ENCODE measurements at regions not wholly inside any gene's neighbourhood (a gene's known extent, or its start where the extent isn't known, plus 50 kb on each side); places are given as distances from the start of the nearest gene placed in this dataset.
"Not testable (repeated sequence)": the region's sequence is repeated elsewhere in the genome, so short reads cannot be mapped to it uniquely, and the experiment has no call there.

DNA sequence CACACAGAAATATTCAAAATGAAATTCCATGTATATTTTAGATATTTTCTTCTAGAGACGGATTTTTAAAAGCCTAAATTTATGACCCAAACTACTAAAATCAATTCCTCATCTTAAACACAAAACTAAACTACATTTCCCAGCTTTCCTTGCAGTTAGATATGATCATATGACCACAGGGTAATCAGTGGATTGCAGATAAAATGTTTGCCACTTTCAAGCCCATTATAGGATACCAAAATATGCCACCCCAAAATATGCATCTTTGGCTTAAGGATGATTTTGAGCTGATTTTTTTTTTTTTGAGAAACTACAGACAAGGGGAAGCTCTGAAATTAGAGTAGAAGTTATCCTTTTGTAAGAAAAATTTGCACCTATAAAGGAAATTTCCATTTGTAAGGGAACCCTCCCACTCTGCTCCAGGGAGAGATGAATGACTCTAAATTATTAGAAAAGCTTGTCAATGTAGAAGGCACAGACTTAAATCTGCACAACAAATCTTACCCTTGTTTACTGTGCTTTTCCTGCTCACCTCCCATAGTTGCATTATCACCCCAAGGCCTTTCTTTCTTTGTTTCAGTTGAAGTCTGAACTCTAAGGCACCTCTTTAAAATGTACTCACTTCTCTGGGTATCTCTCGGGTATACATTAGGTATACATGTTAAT lies 503.0 kb downstream of the PDHA2 start:
- no peak for DNase-seq

DNA sequence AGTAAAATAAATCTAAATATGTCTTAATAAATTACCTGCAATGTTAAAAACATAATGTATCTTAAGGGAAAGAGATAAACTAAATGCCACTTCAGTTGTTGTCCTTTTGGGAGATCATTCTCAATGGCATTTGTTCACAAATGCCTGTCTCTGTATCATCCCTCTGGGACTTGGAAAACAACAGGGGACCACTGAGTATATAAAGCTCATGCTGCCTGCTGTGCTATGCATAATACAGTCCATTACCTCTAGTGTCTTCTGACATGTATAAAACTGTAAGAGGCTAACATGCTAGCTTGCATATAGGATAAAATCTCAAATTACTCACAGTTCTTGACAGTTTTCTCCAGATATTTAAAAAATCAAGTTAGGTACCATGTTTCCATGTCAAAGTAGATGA lies 503.9 kb downstream of the PDHA2 start:
- DNase-seq: no peak

- DNase-seq: no peak
These were observed 507.7 kb downstream of the PDHA2 start for GRCh38 chr4:96347582-96347981.

DNA sequence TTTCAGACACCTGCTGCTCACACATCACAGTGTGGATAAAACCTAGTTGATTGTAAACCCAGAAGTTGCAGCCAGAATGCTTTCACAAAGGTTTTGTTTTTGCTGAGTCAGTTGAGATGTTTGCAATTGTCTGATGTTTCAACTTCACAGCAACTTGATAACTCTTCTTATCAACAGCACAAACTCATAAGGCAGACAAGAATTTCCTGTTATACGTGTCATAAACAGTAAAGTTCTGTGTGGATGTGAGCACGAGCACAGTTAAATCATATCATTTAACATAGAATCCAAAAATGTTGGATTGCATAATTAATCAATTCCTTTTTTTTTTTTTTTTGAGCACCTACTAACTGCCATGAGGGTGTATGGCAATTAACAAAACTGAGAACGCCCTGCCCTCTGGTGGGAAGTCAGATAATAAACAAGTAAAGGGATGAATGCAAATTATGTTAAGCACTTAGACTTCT lies 512.2 kb downstream of the PDHA2 start:
- peak; percentile 7 for DNase-seq

DNA sequence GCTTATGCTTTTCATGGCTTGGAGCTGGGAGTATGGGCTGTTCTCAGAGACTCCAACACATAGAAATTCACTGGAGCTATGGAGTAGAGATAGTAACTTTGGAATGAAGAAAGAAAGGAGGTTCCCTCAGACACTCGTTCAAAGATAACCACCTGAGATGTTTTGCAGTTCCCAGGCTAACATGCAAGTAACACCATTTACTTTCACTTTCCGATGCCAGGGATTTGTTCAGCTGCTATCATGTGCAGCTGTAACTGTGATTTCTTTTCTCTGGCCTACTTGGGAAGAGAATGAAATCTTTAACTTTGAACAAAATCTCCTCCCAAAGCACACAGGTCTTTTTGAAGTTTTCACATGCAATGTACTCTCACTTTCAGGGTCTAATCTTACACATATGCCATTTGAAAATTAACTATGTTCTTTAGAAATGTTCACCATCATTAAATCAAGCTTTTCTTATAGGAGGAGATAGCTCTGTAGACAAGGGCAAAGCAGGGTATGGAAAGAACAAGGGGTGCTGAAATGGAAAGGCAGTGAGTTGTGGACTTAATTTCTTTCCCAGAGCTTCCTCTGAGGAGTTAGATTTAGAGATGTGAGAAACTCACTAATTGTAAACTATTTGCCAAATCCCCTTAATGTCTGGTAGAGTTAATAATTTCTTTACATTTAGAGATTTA lies 514.3 kb downstream of the PDHA2 start:
- no peak for DNase-seq

- DNase-seq: no peak
These were observed 515.5 kb downstream of the PDHA2 start for GRCh38 chr4:96355414-96355813.

DNA sequence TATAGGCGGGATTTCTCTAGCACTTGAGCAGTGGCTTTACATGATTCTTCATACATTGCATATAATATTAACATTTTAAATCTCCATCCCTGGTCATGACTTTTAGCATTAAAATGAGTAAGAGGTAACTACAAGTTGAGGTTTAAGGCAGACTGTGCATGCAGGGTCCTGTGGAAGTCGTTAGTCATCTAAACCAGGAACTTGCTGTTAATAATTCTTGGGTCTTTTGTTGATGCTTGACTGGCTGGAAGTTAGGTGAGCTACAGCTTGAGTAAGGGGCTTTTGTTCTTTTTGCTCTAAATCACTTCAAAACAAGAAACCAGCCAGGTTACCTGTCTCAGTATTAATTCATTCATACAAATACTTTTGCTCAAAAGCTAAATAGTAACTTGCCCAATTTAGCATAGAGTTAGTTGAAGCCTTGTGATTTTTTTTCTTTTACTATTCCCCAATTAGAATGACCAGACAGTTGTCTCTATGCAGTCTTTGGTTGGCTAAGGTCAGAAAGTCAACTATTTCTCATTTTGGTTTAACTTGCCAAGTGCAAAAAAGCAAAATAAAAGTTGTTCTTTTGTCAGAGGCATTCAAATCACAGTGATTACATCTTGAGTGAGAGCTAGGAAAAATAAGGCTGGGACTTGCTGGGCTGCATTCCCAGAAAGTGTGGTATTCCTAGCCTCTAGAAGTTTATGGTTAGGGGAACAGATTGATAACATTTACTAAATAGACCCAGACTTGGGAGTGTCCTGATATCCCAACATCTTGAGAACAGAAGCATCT lies 516.9 kb downstream of the PDHA2 start:
- DNase-seq: no peak

DNA sequence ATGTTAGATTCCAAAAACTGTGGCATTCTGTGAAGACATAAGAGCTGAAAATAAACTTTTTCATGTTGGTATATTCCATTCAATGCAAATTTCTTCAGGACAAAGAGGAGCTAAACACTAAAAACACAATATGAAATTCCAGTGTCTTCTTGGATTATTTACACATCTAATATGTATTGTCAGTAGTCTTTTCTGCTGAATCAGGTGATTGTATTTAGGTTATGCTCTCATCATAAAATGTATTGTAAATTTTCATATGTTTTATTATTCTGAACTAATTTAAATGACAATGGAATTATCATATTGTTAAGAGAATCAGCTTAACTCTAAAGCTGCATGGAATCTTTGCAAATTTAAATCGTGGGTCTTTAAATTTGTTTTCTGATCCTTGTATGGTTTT lies 526.7 kb downstream of the PDHA2 start:
- no peak for DNase-seq

GRCh38 chr4:96375367-96375766 lies 535.5 kb downstream of the PDHA2 start:
- no peak for DNase-seq

GRCh38 chr4:96379524-96379923 lies 539.6 kb downstream of the PDHA2 start:
- DNase-seq: no peak

GRCh38 chr4:96380106-96380505 lies 540.2 kb downstream of the PDHA2 start:
- DNase-seq: no peak

GRCh38 chr4:96383349-96383748 lies 543.5 kb downstream of the PDHA2 start:
- no peak for DNase-seq

DNA sequence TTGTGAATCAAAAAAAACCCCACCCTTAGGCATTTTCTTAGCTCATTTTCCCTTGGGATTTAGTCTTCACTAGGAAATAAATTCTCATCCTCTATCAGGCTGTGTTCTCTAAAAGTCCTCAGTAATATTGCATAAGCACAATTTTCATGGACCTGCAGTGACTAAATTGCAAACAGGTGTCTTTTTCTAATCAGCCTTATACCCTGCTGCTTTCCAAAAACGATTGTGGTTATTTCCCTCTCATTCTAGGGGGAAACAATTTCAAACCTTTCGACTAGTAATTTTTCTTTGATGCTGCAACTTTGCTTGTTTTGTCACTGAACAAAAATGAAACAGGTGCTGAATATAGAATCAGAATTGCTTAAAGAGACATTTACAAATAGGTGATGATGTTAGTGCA lies 549.9 kb downstream of the PDHA2 start:
- no peak for DNase-seq

DNA sequence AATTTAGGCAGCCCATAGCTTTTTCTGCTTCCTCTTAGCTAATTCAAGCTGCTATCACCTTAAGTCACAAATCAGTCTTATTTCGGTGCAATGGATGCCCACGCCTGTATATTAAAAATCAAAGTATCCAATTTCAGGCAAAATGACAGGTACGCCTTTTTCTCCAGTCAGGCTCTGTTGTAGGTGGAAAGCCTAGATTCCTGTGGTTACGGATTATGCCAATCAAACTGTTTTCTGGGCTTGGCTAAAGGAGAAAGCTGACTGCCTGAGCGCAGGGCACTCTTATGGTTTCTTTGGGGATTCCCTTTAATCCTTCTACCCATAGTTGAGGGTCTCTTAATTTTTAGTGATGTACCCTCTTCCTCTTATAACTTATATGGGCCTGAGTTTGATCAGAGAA lies 550.5 kb downstream of the PDHA2 start:
- DNase-seq: no peak

- no peak for DNase-seq
These were observed 555.9 kb downstream of the PDHA2 start for GRCh38 chr4:96395747-96396146.

DNA sequence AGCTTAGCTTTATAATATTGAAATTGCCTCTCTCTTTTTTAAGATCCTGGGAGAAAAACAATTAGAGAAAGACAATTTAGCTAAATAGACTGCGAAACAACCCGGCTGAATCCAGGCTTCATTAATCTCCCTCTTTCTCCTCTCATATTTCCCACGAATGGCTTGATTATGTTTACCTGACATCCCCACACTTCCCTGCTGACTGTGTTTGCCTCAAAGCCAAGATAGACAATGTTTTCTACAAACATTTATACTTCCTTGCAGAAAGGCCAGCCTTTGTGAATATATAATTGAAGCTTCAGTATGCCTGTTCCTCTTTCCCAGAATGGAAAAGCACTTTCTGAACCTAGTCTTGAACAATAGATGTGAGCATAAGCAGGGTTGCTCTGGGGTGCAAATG lies 566.8 kb downstream of the PDHA2 start:
- DNase-seq: no peak

GRCh38 chr4:96407225-96407624 lies 567.3 kb downstream of the PDHA2 start:
- DNase-seq: no peak

GRCh38 chr4:96407738-96408463 lies 568.0 kb downstream of the PDHA2 start:
- DNase-seq: no peak

- not testable (repeated sequence) for DNase-seq
These were observed 575.0 kb downstream of the PDHA2 start for GRCh38 chr4:96414853-96415252.

DNA sequence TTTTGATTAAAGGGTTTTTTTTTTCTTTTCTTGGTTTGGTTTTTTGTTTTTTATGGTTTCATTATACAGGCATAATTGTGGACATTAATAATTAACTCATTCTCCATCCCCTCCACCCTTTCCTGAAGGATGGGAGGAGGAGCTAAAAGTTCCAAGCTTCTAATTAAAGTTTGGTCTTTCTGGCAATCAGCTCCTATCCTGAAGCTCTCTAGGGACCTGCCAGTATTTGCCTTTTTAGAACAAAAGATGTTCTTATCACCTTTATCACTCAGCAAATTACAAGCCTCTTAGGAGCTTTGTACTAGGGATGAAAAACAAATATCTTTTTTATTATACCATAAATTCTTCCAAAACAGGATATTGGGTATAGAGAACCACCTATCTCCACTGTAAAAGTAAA lies 589.8 kb downstream of the PDHA2 start:
- no peak for DNase-seq

DNA sequence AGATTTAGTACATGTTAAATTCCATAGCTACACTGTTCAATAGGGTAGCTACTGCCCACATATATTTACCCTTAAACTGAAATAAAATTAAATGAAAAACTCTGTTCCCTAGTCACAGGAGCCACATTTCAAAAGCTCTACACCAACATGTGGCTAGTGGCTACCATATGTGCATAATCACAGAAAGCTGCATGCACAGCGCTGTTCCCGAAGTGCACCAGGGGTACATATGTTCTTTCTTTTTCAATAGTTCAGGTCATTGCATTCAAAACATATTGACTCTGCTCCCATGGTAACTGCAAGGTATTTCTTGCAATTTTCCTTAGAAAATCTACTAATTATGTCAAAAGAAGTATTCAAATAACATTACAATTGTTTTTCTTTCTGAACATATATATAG lies 591.2 kb downstream of the PDHA2 start:
- no peak for DNase-seq

GRCh38 chr4:96448315-96448872 lies 608.5 kb downstream of the PDHA2 start:
- no peak for DNase-seq
